Loucy (cell line): ENCODE measurements at regions not wholly inside any gene's neighbourhood (a gene's known extent, or its start where the extent isn't known, plus 50 kb on each side); places are given as distances from the start of the nearest gene placed in this dataset.

Source experiments
- EZH2phosphoT487 ChIP-seq: fragments of 200-600 bp; IDR thresholded peaks from 2 replicates; pipeline ENCODE4 v1.6.1; 2018; ENCODE audit warnings: antibody characterized with exemption, mild to moderate bottlenecking, moderate library complexity, borderline replicate concordance
- TF ChIP-seq, protein P1 (sequence below): fragments of 200-600 bp; sonication (generic); conservative IDR thresholded peaks from 2 replicates; pipeline ENCODE4 v1.5.1; 2014; ENCODE audit warnings: mild to moderate bottlenecking, antibody characterized with exemption, low read length

DNA sequence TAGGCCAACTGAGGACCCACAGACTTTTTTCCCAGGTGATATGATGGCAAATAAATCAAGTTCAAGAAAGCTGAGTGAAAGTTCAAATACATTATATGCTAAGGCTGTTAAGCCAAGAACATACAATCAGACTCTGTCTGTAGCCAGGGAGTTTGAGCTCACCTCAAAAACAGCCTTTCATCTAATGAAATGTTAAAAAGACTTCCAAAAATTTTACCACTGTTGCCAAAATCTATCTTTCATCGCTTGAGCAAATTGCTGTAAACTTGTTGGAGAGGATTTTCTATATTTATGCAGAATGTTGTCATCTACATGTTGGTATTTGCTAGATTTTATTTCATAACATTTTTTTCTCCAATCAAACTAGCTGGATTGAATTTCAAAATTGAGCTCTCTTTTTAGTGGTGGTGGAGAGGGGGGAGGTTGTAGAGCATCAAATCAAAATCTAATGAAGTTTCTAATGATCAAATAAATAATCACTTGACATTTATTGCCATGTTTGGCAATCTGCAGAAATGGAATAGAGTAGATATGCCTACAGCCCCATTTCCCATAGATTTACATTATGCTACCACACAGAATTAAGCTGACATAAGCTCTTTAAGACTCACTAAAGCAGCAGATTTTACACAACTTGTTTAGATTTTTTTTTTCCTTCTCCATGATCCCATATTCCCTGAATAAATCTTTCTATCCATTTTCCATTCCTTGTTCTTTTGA is 828.9 kb upstream of the ZNF608 start:
- TF ChIP-seq, protein P1, sequence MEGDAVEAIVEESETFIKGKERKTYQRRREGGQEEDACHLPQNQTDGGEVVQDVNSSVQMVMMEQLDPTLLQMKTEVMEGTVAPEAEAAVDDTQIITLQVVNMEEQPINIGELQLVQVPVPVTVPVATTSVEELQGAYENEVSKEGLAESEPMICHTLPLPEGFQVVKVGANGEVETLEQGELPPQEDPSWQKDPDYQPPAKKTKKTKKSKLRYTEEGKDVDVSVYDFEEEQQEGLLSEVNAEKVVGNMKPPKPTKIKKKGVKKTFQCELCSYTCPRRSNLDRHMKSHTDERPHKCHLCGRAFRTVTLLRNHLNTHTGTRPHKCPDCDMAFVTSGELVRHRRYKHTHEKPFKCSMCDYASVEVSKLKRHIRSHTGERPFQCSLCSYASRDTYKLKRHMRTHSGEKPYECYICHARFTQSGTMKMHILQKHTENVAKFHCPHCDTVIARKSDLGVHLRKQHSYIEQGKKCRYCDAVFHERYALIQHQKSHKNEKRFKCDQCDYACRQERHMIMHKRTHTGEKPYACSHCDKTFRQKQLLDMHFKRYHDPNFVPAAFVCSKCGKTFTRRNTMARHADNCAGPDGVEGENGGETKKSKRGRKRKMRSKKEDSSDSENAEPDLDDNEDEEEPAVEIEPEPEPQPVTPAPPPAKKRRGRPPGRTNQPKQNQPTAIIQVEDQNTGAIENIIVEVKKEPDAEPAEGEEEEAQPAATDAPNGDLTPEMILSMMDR: no peak
- no peak for TF ChIP-seq EZH2phosphoT487
